HG02884 (cell line): ENCODE measurements at regions not wholly inside any gene's neighbourhood (a gene's known extent, or its start where the extent isn't known, plus 50 kb on each side); places are given as distances from the start of the nearest gene placed in this dataset.

Source experiments
- ATAC-seq: cut with Tn5 transposase; IDR thresholded peaks from one replicate; pipeline ENCODE4 v1.9.1; 2021; ENCODE audit warnings: mild to moderate bottlenecking, moderate library complexity; ENCODE audit not compliant: unreplicated experiment

- ATAC-seq, result no peak
These were observed 1149.2 kb downstream of the BRD1 start for GRCh38 chr22:48678171-48679135.

- ATAC-seq, result no peak
These were observed 1150.1 kb downstream of the BRD1 start for GRCh38 chr22:48677621-48678020.

GRCh38 chr22:48677168-48677520 is 1150.5 kb downstream of the BRD1 start:
- ATAC-seq, result no peak

- no peak for ATAC-seq
These were observed 1151.2 kb downstream of the BRD1 start for GRCh38 chr22:48676266-48677167.

GRCh38 chr22:48675830-48676145 is 1151.9 kb downstream of the BRD1 start:
- no peak for ATAC-seq

- no peak for ATAC-seq
These were observed 1152.4 kb downstream of the BRD1 start for GRCh38 chr22:48675141-48675829.

GRCh38 chr22:48673806-48674500 is 1153.7 kb downstream of the BRD1 start:
- no peak for ATAC-seq

- ATAC-seq, result no peak
These were observed 1155.3 kb downstream of the BRD1 start for GRCh38 chr22:48672387-48672786.

- no peak for ATAC-seq
These were observed 1156.9 kb downstream of the BRD1 start for GRCh38 chr22:48670731-48671130.

GRCh38 chr22:48669986-48670716 is 1157.5 kb downstream of the BRD1 start:
- no peak for ATAC-seq

- ATAC-seq, result no peak
These were observed 1158.4 kb downstream of the BRD1 start for GRCh38 chr22:48669226-48669625.

GRCh38 chr22:48667289-48667688 is 1160.4 kb downstream of the BRD1 start:
- ATAC-seq, result no peak

GRCh38 chr22:48666620-48667019 is 1161.1 kb downstream of the BRD1 start:
- no peak for ATAC-seq

- ATAC-seq, result no peak
These were observed 1162.2 kb downstream of the BRD1 start for GRCh38 chr22:48665311-48665995.

- no peak for ATAC-seq
These were observed 1163.1 kb downstream of the BRD1 start for GRCh38 chr22:48664586-48664985.

GRCh38 chr22:48663297-48663696 is 1164.4 kb downstream of the BRD1 start:
- no peak for ATAC-seq

GRCh38 chr22:48662476-48663135 is 1165.1 kb downstream of the BRD1 start:
- ATAC-seq, result no peak

GRCh38 chr22:48661984-48662383 is 1165.7 kb downstream of the BRD1 start:
- no peak for ATAC-seq
